GM04504 (cell line): ENCODE measurements at regions not wholly inside any gene's neighbourhood (a gene's known extent, or its start where the extent isn't known, plus 50 kb on each side); places are given as distances from the start of the nearest gene placed in this dataset.

Source experiments
- DNase-seq: peaks from one replicate; pipeline ENCODE4 v3.0.0-alpha.2; 2012; ENCODE audit warnings: low read depth

DNA sequence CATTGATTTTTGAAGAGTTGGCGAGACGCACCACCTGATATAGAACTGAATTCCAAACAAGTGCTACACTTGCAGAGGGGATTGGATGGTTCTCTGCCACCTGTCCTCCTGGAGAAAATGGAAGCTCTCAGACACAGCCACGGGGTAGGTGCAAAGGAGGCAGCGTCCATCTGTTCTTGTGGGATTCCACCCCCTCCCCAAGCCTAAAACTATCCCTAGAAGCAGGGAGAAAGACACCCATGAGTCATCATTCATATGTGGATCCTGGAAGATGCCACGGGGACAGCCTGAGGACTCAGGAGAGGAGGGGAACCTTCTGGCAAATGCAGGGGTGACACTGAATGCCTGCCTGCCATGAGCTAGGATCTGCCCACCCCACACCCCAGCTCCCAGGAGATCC, 171.3 kb upstream of the CST7 start:
- no peak for DNase-seq

DNA sequence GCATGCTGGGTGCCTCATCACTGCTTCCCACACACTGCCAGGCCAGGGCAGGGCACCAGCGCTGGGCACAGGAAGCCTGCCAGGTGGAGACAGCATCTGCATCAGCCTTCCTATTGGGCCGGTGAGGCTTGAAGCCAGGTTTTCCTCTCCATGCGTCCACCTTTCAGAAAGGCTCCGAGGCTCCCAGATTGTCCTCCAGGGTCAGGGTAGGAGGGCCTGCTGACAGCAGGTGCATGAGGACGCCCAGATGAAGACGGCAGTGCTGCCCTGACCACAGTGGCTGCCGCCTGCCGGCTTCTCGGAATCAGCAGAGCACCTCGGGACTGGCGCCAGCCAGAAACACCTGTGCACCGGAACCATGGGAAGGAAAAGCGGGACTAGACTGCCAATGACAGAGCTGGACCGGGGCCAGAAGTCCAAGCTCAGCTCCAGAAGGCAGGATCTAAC, 170.5 kb upstream of the CST7 start:
- no peak for DNase-seq

DNA sequence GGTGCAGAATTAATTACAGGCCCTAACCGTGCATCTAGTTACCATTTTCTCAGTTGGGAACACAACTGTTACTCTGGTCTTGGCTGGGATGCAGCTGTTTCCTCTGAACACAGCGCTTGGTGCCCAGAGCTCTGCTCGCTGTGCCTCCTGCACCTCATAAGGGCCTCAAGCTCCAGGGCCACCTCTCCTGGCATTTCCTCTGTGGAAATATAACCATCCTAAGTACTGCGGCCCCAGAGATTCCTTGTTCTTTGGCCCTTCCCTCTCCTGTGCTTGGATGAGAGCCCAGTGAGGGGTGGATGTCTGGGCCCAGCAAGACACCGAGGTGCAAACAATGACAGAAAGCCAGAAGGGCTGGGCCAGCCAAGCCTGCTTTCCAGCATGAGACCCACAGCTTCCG, 169.9 kb upstream of the CST7 start:
- no peak for DNase-seq

DNA sequence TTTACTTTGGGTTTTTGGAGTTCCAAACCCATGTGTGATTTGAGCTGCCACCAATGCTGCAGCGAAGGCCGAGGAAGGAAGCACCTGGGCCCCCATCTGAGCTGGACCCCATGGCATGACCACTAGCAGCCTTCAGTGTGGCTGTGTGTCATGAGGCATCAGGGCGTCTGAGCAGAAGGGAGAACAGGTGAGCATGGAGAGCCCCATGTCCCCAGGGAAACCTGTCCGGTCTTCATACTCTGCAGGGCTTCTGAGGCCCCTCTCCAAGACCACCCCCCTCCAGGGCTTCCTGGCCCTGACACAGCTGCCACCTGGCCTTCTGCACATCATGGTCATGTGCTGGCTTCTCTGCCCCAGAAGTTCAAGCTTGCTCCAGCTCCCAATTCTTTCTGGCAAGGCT, 169.1 kb upstream of the CST7 start:
- no peak for DNase-seq

DNA sequence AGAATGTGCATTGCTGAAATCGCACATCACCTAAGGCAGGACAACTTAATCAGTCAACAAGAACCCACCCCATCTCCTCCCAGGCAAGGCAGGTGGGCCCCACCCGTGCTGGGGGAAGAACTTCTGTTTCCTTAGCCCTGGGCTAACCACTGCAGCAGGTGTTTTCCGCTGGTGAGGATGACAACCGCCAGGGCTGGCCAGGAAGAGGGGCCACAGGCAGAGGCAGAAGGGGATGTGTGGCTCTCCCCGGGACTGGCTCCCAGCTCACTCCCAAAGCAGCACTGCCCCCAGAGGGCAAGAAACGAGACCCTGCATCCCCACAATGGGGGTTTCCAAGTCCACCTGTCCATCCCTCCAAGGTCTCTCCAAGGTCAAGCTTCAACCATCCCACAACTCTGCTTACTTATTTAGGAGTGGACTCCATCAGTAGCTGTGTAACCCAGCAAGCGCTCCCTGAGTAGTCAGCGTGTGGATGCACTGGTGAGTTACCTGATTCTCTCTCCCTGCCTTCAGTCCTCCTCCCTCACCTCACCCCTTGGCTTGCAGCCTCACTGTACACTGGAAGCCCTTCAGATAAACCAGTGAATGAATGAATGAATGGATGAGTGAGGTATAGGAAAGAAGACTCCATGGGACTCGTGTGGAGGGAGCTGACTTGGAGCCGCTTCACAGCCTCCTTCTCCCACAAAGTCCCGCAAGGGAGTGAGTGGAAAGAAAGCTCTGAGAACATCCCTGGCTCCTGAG, 168.2 kb upstream of the CST7 start:
- no peak for DNase-seq

DNA sequence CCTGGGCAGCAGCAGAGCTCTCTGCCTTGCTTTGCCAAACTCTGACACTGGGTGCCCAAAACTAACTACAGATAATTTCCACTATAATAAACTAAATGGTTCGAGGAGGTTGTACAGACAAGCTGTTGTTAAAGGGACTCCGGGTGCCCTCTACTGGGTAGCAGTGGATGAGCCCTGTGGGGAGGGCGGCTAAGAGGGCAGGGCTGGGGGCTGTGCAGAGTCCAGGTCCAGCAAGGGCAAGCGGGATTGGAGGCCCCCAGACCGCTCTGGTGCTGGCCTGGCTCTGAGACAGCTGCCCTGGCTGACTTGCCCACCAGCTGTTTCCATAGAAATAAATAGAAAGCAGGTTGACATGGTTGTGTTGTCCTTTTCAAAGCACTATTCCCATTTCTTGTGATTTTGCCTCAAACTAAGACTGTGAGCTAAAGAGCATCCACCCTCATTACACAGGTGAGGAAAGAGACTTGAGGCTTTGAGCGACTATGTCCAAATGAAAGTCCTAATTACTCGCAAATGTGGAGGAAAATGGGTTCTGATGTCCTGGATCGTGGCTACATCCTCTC, 167.6 kb upstream of the CST7 start:
- peak; percentile 16 for DNase-seq

DNA sequence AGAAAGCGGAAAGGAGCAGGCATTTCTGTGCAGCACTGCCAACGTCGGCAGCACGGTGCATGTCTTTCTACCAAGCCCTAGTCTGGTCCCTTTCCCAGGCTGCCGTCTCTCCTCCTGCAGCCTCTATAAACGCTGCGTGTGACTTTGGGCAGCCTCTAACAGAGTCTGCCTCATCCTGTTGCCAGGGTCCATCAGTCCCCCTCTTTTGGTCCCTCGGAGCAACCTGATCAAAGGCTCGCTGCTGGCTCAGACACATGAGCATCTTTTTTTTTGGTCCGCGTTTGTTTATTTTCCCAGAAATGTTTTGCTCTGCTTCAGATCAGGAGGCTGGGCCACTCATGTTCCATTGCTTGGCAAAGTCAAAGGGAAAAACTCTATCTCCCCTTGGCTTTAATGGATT, 166.8 kb upstream of the CST7 start:
- no peak for DNase-seq

DNA sequence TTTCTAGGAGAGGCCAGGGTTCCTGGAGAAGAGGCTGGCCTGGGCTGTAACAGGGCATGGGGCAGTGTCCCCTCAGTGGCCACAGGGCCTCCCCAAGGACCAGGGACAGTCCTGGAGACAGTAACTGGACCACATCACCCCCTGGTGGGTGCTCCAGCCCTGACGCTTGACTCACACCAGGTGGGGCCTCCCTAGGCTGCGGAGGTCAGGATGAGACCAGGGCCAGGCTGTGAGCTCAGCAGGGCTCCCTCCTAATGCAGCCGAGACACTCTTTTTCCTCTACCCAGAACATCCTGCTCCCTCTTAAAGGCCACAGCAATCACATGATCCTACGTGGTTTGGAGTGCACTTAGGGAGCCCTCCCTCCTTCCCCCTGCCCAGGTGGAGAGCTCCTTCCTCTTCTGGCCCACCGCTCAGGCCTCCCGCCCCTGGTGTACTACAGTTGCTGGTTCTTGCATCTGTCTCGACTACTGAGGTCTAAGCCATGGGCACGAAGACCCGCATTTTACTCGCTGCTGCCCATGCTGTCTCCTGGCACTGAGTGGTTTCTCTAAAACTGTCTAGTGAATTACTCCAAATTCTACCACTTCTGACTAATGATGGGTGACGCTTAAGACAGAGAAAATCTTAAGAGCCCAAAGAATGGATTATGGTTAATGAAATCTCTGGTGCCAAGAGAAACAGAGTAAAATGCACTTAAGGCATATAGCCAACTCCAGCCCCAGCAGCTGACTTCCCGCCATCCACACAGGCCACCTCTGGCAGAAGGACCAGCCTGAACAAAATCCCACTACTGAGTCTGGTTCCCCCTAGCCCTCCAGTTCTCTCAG, 166.1 kb upstream of the CST7 start:
- no peak for DNase-seq

DNA sequence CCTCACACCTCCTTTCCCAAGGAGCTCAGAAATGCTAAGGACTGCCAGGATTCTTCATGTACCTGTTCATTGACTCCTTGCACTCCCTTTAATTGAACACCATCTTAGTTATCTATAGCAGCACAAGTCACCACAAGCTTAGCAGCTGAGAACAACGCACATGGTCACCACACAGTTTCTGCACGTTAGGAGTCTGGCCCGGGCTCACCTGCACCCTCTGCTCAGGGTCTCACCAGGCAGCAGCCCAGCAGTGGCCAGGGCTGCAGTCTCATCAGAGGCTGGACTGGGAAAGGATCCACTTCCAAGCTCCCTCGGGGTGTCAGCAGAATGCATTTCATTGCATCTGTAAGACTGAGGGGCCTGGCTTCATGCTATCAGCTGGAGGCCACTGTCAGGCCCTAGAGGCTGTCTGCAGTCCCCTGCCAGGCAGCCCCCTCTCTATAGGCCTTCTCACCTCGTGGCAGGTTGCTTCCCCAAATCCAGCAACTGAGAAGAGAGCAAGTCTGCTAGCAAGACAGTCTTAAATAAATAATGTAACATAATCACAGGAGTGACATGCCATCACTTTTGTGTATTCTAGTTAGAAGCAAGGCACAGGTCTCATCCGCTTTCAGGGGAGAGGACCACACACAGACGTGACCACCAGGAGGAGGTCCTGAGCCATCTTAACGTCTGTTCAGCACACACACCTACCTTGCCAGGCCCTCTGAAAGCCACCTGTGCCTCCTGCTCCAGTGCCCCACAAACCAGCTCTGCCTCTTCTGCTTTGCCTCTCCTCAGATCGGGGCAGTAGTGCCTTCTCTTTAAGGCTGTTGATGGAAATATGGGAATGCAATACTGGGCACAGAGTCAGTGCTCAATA, 165.2 kb upstream of the CST7 start:
- DNase-seq = no peak

DNA sequence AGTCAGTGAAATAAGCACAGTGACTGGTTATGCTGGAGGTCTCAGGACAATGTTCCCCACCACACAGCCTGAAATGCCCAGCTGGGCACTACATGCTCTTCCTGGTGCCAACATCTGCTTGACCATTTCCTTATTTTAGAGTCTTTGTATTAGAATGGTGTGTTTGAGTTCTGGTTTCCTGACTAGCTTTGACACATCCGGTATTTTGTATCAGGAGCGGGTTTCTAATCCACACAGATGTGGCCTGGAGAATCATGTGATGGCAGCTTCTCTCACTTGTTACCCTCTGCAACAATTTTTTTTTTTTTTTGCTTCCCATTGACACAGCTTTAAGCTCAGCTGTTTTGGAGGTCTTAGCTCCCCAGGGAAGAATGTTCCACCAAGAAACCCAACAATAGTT, 164.5 kb upstream of the CST7 start:
- no peak for DNase-seq

DNA sequence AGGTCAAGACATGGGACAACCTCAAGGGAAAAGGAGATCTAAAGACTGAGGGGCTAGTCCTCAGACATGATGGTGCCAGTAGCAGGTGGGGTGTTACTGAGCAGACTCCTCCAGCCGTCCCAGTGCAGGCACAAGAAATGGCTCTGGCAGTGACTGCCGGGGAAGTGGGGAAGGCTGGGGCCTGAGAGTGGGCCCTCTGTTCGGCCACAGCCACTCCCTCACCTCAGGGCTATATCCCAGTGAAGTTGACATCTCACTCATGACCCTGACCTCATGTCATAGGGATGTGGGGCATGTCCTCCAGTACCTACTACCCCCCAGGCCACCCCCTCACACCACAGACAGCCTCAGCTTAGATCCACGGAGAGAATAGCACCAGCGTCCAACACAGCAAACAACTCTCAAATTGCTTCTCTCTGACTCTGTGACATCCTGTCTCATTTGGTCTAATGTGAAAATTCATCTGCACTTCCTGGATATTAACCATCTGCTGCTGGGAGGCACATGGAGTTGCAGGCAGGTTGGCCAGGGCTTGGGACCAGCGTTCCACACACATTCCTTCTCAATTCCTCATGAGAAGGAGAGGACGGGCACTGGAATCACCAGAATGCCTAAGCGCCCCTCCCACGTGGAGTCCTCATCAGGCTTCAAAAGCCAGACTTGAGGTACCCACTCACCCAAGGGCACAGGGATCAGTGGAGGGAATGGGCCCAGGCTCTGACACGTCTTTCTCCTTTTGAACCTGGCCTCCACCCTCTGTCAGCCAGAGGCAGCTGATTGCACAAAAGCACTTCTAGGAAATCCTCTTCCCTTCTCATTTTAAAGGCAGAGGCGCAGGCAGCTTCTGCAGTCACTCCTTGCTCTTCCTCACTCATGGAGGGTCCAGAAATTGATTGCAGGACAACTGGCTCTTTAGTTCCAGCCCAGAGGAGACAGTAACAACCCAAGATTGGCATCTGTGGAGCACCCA, 163.6 kb upstream of the CST7 start:
- peak; percentile 10 for DNase-seq

DNA sequence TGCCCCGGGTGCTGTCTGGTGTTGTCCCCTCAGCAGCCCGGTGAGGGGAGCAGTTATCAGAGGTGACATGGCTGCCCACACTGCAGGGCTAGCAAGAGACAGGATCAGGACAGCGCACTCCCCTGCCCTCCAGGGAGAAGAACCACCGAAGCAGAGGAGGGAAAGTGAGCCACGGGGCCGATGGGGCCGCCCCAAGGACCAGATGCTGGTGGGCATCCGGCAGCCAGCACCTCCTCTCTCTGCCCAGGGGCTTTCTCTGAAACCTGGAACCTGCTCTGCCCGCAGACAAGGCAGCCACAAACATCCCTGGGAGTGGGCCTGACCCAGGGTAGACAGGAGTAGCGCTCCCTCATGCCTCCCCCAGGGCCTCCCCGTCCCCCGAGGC, 163.0 kb upstream of the CST7 start:
- no peak for DNase-seq

DNA sequence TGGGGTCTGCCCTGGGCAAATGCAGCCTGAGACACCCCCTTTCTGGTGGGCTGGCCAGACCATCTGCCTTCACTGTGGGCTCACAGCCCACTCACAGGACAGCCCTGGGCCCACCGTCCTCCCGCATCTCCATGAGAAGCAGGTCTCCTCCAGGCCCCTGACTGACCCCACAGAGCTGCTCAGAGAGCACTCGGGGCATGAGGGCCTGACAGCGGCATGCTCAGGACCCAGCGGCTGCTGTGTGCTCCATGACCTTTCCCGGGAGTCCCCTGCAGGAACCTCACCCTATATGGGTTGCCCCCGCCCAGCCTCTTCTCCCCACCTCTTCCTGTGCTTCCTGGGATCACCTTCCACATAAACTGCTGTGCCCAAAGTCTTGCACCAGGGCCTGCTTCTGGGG, 162.4 kb upstream of the CST7 start:
- DNase-seq = no peak

DNA sequence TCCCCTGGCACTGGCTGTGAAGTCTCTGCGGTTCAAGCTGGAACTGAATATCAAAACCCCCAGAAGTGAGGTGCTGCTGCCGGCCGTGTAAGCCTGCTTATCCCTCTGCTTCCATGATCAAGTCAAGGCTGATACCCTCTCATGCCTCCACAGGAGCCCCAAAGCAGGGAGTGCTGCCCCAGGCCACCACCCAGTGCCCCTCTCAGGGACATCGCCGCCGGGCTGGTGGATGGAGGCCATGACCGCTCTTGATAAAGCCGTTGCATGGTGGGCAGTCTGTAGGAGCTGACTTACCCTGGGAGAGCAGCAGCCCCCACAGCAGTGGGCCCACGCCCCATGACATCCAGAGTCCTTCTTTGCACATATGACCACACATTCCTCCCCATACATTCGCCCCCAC, 162.0 kb upstream of the CST7 start:
- DNase-seq = no peak

DNA sequence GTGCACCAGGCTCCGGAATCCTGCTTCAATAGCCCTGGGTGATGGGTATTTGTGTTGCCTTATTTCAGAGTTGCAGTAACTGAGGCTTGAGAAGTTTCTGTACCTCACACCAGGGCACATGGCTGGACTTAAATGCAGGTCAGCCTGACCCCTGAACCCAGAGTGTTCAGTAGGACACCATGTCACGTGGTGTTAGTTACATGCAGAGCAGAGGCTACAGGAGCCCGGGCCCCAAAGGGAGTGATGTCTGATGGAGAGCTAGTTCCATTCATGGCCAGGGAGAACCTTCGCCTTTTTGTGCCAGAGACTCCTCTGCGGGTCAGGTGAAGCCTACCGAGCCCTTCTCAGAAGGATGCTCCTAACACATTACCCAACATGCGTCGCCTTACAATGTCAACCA, 161.4 kb upstream of the CST7 start:
- DNase-seq = no peak

DNA sequence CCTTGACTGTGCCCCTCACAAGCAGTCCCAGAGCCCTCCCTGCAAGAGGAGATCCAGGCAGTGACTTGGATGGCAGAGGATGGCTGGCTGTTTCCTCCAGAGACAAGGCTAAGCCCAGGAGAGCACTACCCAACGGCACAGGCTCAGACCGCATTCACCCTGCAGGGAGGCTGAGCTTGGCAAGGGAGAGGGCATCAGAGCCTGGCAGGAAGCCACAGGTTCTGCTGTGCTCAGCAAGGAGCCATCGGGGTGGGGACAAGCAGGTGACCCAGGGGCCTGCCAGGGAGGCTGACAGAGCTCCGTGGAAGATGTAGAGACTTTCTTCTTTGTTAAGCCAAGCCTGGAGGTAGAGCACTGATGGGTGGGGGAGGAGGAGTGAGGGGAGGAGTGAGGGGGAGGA, 159.2 kb upstream of the CST7 start:
- DNase-seq = no peak

DNA sequence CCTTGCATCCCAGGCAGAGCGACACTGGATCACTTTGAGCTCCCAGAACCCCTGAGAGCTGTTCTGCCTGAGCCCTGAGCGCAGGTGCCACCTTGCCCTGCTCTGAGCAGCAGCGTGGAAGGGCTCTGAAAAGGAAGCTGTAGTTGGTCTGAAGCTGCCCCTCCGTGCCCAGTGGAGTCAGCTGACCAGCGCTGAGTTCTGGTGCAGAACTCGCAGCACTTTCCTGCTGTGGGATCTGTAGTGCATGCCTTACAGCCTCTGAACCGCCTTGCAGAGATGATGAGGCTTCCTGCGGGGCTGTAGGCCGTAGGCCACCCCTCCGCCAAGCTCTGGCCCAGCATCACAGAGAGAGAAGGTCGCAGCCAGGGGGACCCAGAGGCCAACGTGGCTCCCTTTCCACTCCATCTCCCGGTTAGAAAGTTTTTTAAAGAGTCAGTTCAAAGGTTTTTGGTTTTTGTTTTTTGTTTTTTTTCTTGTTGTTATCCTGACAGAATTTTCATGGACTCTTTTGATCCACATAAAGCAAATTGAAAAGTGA, 158.3 kb upstream of the CST7 start:
- DNase-seq = no peak

DNA sequence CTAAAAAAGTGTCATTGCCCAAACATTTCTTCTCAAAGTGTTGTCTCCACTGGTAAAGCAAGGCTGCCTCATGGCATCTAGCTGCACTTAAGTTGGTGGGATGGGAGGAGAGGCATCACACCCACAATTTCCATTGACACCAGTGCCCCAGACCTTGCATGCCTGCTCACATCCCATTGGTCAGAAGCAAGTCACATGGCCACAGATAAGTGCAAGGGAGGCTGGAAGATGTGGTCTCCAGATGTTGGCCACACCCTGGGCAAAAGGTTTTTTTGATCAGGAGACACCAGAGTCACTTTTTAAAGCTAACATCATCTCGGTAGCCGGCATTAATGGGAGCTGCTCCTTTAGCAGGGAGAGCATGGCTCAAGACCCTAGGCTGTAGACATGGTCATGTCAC, 157.1 kb upstream of the CST7 start:
- no peak for DNase-seq

DNA sequence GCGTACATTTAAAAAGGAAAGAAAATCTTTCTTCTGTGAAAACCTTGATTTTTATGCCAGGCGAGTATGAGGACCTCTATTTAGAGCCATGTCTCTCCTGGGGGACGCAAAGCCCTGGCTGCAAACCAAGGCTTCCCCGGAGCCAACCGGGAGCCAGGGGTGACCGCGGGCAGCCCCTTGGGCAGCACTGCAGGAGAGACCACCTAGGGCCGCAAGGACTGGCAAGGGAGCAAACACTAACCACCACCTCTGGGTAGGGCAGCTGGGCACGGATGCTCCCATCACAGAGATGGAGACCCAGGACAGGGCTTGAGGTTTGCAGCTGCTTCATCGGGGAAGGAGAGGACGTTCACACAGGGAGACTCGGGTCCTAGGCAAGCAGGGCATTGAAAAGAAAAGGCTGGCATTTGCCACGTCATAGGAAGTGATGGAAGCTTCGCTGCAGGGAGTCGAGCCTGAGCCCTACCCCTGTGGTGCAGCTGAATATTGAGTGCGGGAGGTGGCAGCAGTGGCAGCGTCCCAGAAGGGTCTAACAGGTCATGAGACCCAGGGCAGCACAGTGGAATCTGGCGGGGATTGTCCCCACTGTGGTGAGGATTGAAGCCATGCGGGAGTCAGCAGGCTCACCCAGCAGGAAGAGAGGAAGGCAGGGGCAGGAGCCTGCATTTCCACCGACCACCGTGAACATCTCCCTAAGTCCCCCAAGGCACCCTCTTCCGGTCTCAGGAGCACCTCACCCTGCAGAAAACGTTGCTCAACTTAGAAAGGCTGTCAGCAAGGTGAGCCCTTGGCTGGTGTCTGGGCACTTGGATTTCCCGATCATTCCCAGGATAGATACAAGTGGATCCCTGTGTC, 156.2 kb upstream of the CST7 start:
- DNase-seq = no peak

DNA sequence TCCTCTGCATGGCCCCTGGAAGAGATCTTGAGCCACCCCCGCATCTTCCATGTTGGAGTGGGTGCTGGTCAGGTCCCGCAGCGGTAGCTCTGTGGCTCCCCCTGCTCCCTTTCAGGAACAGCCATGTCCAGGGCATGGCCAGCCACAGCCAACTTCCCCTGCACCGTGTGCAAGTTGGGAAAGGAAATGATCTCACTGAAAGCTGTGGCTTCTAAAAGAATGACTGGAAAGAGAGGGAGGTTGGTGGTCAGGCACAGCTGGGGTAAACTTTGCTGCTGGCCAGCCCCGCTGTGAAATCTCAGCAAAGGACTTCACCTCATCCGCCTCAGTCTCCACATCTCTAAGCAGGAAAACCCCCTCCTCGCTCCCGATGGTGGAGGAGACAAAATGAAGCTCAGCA, 153.6 kb upstream of the CST7 start:
- DNase-seq = no peak
